Mucosa of descending colon (tissue), 3 donors: ENCODE measurements at regions not wholly inside any gene's neighbourhood (a gene's known extent, or its start where the extent isn't known, plus 50 kb on each side); places are given as distances from the start of the nearest gene placed in this dataset.

Source experiments
- ATAC-seq: fragments of 200-7000 bp; cut with Tn5 transposase; one replicate; pipeline ENCODE4 v1.9.1; 2020; ENCODE audit warnings: mild to moderate bottlenecking, moderate library complexity
- DNase-seq, 3 donors: peaks; one replicate each; pipeline ENCODE4 v3.0.0-alpha.2; 2020
- H3K36me3 ChIP-seq: fragments of 200-600 bp; one replicate; pipeline ENCODE4 v1.8.0; 2021; ENCODE audit warnings: low read depth, mild to moderate bottlenecking
- H3K4me1 ChIP-seq: fragments of 200-600 bp; one replicate; pipeline ENCODE4 v1.8.0; 2021; ENCODE audit warnings: low read depth, mild to moderate bottlenecking
- H3K4me3 ChIP-seq: fragments of 200-600 bp; one replicate; pipeline ENCODE4 v1.8.0; 2021; ENCODE audit warnings: mild to moderate bottlenecking
- H3K9me3 ChIP-seq: fragments of 200-600 bp; one replicate; pipeline ENCODE4 v1.8.0; 2021; ENCODE audit warnings: mild to moderate bottlenecking
- CTCF ChIP-seq: fragments of 200-600 bp; IDR thresholded peaks from one replicate; pipeline ENCODE4 v1.8.0; 2022; ENCODE audit warnings: antibody characterized with exemption, mild to moderate bottlenecking
- intact Hi-C, 2 donors: fragments of 100-400 bp; cut with DNase I in 1 of 2; cut with micrococcal nuclease in 1 of 2; formaldehyde crosslinking; loops; one replicate each; pipeline versions ENCODE4 v1.11.0 to v1.11.1; 2022; cut with DNase I, micrococcal nuclease
- donor health status: DM: no; HTN: no; CAD: no; lungs with moderate emphysema.
- donor health status: DM: no; HTN: no; CAD: no.
- donor health status: DM: no; HTN: yes; CAD: no.

GRCh38 chr4:67167849-67168248 lies 377.5 kb downstream of the CENPC start:
- H3K36me3 ChIP-seq, result no peaks in the 10 kb centered on the region
- intact Hi-C loops, result no loop called here
- DNase-seq (no peak), ATAC-seq (no peak)
- no peak for TF ChIP-seq CTCF
- no peaks in the 10 kb centered on the region for H3K4me1 ChIP-seq
- H3K4me3 ChIP-seq, result no peak overlapping the region
- H3K9me3 ChIP-seq, result peaks cover 4% of the 10 kb centered on the region

- DNase-seq, result no peak
- no peak for TF ChIP-seq CTCF
- intact Hi-C loops, result no loop called here
- Histone ChIP-seq H3K9me3 (no peaks in the 10 kb centered on the region), H3K4me3 (no peak overlapping the region), H3K4me1 (no peaks in the 10 kb centered on the region), H3K36me3 (no peaks in the 10 kb centered on the region)
- ATAC-seq, result no peak
Observed at GRCh38 chr4:67162690-67163089, 382.6 kb downstream of the CENPC start.

- DNase-seq (no peak), ATAC-seq (no peak)
- intact Hi-C loops, result no loop called here
- Histone ChIP-seq H3K36me3 (no peaks in the 10 kb centered on the region), H3K4me3 (no peak overlapping the region), H3K4me1 (no peaks in the 10 kb centered on the region), H3K9me3 (no peaks in the 10 kb centered on the region)
- no peak for TF ChIP-seq CTCF
Observed at GRCh38 chr4:67161311-67161710, 384.0 kb downstream of the CENPC start.

GRCh38 chr4:67160394-67160793 lies 384.9 kb downstream of the CENPC start:
- DNase-seq (no peak), ATAC-seq (no peak)
- no peaks in the 10 kb centered on the region for H3K9me3 ChIP-seq
- no peak for TF ChIP-seq CTCF
- intact Hi-C loops, result no loop called here
- no peaks in the 10 kb centered on the region for H3K4me1 ChIP-seq
- H3K36me3 ChIP-seq, result no peaks in the 10 kb centered on the region
- no peak overlapping the region for H3K4me3 ChIP-seq

GRCh38 chr4:67158666-67159065 lies 386.6 kb downstream of the CENPC start:
- no peak for DNase-seq
- Histone ChIP-seq H3K36me3 (no peaks in the 10 kb centered on the region), H3K4me1 (no peaks in the 10 kb centered on the region), H3K9me3 (no peaks in the 10 kb centered on the region), H3K4me3 (no peak overlapping the region)
- intact Hi-C loops, result no loop called here
- ATAC-seq, result no peak
- no peak for TF ChIP-seq CTCF

- H3K36me3 ChIP-seq, result no peaks in the 10 kb centered on the region
- H3K4me1 ChIP-seq, result no peaks in the 10 kb centered on the region
- no peak for TF ChIP-seq CTCF
- no peak overlapping the region for H3K4me3 ChIP-seq
- no peaks in the 10 kb centered on the region for H3K9me3 ChIP-seq
- intact Hi-C loops, result no loop called here
- DNase-seq, result no peak
- no peak for ATAC-seq
Observed at GRCh38 chr4:67152976-67153375, 392.3 kb downstream of the CENPC start.
